ENCODE measurements at regions not wholly inside any gene's neighbourhood (a gene's known extent, or its start where the extent isn't known, plus 50 kb on each side); places are given as distances from the start of the nearest gene placed in this dataset.
"Not testable (repeated sequence)": the region's sequence is repeated elsewhere in the genome, so short reads cannot be mapped to it uniquely, and the experiment has no call there.

DNA sequence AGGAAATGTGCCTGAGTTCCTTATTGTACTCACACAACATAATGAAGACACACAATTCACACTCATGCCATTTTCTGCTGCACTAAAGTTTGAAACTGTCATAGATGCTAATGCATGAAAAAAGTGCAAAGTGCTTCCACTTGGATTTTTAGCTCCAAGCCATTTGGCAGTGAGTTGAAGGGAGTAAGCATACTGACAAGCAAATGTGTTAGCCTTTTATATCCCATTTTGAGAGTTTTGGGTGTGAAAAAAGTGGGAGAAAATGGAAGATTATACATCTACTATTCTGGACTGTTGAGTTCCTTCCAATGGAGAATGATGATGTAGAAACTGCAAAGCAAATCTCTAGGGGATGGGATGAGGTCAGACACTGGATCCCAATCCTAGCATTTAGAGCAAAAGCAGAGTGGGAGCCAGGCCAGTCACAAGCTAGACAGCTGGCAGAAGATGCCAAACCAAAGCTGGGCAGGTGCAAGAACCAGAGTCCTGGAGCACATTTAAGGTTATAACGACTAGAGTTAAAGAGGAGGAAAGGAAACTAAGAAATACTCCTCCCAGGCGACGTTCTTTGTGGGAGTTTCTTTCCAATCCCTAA is 216.8 kb downstream of the FBXO8 start:
- no peak for DNase-seq

DNA sequence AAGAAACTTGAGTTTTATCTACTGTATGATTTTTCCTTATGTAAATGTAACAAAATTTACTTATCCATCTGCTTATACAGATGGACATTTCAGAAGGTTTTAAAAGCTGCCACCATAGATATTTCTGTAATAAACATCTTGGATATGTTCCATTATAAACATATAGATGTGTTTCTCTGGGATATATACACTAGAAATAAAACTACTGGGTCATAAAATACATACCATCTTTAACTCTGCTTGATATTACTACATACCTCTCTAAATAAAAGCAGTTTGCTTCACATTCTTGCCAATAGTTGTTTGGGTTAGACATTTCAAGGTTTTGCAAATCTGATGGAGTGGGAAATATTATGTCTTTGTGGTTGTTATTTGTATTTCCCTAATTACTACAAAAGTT is 220.6 kb downstream of the FBXO8 start:
- no peak for DNase-seq

DNA sequence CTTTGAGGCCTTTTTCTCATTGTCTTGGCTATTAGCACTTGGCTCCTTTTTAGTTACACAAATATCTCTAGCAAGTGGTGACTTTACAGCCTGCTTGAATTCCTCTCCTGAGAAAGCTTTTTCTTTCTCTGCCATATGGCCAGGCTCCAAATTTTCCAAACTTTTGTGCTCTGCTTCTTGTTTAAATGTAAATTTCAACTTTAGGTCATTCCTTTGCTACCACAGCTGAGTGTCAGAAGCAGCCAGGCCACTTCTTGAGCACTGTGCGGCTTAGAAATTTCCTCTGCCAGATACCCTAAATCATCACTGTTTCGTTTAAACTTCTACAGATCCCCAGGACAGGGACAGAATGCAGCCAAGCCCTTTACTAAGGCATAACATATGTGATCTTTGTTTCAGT is 222.4 kb downstream of the FBXO8 start:
- DNase-seq = no peak

DNA sequence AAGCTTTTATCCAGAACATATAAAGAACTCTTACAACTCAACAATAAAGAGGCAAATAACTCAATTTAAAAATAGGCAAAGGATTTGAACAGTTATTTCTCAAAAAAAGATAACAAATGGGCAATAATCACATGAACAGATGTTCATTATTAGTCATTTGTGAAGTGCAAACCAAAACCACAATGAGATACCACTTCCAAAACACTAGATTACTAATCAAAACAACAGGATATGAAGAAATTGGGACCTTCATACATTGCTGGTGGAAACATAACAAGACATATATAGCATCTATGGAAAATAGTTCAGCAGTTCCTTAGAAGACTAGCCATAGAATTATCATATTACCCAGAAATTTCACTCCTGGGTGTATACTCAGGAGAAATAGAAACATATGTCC is 224.6 kb downstream of the FBXO8 start:
- no peak for DNase-seq

DNA sequence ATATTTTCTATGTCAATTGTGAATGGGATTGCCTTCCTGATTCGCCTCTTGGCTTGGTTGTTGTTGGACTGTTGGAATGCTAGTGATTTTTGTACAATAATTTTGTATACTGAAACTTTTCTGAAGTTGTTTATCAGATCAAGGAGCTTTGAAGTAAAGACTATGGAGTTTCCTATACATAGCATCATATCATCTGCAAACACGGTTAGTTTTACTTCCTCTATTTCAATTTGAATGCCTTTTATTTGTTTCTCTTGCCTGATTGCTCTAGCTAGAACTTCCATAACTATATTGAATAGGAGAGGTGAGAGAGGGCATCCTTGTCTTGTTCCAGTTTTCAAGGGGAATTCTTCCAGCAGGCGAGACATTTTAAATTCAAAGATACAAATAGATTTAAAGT is 226.5 kb downstream of the FBXO8 start:
- no peak for DNase-seq

DNA sequence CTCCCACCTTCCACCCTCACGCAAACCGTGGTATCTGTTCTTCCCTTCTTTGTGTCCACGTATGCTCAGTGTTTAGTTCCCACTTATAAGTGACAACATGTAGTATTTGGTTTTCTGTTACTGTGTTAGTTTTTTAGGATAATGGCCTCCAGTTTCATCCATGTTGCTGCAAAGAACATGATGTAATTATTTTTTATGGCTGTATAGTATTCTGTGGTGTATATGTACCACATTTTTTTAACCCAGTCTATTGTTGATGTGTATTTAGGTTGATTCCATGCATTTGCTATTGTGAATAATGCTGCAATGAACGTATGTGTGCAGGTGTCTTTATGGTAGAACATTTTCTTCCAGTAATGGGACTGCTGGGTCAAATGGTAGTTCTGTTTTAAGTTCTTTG is 228.1 kb downstream of the FBXO8 start:
- DNase-seq = no peak

DNA sequence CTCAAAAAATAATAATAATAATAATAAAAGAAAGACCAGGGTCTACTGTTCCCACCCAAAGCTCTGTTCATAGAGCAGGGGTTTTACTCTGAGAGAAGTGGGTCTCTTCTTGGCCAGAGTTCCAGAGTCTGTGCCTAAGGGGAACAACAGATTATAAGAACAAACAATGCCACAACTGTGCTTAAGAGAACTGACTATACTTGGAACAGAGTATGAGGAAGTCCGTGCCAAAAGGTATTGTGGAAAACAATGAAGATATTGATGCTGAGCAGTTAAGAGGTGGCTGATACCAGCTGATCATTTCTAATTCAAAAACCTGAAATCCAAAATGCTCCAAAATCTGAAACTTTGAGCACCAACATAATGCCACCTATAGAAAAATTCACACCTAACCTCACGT is 229.6 kb downstream of the FBXO8 start:
- no peak for DNase-seq

DNA sequence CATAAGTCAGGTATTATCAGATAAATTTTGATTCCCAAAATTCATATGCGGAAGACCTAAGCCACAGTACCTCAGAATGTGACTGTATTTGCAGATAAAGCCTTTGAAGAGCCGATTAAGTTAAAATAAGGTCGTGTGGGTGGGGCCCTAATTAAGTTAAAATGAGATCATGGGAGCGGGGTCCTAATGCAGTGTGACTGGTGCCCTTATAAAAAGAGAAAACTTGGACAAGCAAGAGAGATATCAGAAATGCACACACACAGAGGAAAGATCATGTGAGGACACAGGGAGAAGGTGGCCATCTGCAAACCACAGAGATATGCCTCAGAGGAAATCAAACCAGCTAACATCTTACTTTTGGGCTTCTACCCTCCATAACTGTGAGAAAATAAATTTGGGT is 236.1 kb downstream of the FBXO8 start:
- DNase-seq = no peak

DNA sequence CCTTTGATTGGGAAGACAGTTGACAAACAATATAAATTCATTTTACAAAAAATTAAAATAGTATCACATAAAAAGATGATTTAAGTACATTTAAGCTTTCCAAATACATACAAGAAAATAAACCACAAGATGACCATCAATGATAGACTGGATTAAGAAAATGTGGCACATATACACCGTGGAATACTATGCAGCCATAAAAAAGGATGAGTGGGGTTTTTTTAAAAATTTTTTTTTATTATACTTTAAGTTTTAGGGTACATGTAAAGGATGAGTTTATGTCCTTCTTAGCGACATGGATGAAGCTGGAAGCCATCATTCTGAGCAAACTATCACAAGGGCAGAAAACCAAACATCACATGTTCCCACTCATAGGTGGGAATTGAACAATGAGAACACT is 237.6 kb downstream of the FBXO8 start:
- DNase-seq = not testable (repeated sequence)

DNA sequence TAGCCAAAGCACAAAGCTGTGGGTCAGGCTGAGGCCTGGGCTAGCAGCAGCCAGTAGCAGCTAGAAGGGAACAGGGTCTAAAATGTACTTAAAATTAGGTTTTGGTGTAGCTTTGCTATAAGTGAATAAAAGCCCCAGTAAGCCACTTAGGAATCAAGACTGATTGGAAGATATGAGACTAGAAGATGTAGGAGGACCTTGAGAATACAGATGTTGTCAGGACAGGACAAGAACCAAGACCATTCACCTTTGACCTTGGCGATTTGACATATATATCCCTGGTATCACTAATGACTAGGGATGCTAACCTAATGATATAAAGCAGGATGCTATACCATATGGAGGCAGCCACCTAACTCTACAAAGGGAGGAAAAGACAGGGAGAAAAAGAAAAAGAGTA is 238.1 kb downstream of the FBXO8 start:
- DNase-seq = no peak

DNA sequence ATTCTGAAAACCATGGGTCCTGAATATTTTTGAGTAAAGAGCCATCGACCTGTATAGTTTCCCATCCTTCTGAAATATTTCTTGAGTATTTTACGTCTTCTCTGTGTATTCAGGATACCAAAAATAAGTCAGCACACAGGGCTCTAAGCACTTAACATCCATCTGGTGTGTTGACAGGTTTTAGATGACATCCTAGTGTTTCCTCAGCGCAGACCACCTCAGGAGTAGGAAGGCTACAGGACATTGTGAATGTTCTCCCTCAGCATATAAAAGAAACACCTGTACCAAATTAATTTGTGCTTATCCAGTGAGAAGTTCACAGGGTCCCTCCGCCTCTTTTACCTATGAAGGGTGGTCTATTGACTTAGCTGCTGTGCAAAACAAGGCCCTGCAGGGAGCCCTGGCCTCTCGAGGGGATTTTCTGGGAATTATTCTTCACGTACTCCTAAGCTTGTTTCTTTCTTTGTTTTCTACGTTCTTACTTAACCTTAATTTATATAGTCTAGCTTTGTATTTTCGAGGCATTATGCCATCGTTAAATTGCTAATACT is 241.8 kb downstream of the FBXO8 start:
- no peak for DNase-seq

DNA sequence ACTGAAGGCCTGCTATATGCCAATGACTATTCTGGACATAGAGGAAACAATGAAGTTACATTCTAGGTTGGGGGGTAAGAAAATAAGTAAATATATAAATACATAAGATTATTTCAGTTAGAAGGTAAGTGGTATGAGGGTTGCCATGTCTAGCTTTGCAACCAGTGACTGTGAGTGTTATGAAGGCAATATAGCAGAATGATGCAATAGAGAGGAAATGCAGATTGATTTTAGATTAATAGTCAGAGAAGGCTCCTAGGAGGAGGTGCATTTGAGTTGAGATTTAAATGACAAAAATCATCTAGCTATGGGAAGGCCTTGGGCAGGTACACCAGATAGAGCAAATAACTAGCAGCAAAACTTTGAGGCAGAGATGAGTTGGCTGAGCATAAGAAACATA is 243.2 kb downstream of the FBXO8 start:
- DNase-seq = no peak

DNA sequence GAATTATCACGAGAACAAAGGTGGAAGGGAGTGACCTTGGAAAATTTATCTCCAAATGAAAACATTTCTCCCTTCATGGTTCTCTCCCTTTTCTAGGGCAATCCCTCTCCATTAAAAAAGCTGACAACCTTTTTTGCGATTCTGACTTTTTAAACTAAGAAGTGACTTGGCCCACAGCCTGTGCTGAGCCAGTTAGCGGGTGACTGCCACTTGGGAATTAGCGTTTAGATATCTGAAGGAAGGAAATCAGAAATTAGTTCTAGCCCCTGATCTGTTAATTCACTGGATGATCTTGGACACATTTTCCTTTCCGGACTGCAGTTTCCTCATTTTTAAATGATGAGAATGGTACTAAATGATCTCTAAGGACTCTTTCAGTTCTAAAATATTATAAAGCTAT is 245.0 kb downstream of the FBXO8 start:
- no peak for DNase-seq

DNA sequence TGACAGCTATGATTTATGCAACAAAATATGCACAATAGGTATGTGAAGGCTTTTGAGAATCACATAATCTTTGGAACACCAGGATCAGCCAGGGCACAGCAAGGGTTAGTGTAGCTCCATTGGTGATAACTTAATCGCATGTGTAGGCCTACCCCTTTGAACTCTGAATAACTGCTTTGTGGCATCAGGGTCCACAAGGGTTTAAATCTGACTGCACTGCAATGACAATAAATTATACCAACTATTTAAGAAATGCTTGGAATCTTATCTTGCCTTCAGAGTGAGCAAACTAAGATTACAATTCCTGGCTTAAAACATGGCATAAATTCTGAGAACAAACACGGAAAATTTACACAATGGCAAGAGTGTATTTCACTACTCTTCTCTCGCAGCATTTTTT is 245.8 kb downstream of the FBXO8 start:
- no peak for DNase-seq

DNA sequence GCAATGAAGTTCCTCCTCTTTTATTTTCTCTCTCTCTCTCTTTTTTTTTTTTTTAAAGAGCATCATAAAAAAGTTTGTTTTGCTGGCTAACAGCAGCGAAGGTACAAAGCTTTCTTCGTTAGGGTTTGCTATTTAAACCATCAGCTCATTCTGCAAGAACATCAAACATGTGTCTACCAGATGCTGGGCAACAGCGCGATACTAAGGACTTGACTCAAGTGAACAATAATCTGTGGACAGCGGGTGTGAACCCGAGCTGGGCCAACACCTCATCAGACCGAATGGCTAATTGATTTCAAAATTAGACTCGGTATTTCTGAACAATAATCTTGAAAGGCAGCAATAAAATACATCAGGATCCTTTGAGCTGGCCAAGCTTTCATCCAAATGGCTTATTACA is 246.4 kb downstream of the FBXO8 start:
- DNase-seq = no peak

DNA sequence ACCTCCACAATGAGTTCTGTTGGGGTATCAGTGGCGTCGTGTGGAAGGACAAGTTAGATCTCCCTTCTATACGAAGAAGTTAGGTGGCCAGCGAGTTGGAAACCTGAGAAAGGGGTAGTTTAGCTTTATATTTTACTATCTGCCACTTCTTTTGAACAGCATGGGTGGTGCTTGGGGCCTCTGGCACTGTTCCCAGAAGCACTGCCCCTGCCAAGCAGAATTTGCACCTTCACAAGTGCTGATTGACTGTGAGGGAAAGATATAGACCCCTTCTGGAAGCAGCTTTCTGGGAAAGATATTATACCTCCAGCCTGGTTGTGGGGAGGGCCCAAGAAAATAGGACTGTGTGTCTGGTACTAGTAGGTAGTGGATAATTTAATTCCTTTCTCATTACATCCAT is 246.9 kb downstream of the FBXO8 start:
- DNase-seq = no peak

DNA sequence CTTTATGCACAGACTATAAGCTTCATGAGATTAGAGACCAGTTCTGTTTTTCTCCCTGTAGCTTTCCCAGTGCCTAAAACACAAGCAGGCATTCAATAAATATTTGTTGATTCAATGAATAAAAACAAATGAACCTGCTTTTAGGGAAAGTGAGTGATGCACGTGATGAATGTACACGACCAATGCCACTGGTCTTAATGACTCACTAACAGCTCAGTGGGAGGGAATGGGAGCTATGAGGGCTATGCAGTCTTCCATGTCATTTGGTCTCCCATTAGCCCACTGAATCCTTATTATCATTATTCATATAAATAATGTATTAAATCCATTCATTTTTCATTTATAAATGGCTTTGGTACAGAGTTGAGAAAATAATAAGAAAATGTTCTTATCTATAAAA is 247.4 kb downstream of the FBXO8 start:
- DNase-seq = no peak

DNA sequence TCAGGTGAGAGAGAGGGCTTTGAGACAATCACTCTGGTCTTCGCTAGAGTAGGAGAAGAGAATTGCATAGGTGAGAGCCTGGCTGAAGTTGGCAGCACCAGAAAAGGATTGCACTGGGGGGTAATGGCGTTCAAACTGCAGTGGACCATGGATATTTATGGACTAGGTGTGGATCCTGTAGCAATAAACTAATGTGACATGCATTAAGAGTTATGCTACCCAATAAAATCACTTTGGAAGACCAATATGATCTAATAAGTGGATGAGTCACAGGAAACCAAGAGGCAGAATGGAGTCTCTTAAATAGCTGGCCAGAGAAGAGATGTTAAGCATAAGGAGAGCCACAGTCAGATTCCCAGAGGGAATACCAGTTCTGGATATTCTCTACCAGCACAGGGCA is 259.8 kb downstream of the FBXO8 start:
- DNase-seq = no peak

DNA sequence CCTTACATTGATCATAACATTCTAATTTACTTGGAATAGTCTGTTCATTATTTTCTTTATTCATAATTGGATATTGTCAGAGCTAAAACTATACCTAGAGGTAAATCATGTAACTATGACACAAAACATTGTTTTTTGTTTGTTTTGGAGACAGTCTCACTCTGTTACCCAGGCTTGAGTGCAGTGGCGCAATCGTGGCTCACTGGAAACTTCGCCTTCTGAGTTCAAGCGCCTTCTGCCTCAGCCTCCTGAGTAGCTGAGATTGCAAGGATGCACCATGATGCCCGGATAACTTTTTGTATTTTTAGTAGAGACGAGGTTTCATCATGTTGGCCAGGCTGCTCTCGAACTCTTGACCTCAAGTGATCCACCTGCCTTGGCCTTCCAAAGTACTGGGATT is 265.2 kb downstream of the FBXO8 start:
- DNase-seq = no peak

DNA sequence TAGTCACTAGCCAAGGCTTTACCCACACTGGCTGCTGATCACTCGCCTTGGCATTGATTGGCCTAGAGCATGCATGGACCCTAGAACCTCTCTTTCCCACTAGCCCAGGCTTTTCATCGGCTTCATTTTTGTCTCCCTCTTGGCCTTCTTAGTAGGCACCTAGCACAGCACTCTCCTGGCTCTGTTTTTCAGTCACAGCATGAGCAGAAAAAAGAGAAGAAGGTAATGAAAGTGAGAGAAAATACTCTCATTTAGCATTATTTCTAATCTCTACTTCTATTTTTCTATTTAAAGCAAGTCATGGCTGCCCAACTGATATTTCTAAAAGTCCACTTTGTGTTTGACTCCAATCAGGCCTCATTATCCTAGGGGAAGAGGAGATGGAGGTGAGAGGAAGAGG is 267.2 kb downstream of the FBXO8 start:
- no peak for DNase-seq

DNA sequence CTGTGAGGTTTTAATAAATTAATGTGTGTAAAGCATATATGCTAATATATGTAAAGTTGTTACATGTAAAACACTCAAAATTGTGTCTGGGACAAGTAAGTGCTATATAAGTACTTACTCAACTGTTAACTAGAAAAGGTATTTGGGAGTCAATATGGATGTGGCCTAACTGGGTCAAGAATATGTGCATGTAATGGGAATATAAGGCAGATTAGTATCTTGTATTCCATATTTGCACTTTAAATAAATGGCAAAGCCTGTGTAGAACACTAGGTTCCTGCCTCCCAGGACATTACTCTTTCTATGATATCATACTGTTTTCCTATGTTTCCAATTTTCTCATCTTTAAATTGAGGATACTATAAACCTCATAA is 270.6 kb downstream of the FBXO8 start:
- no peak for DNase-seq

DNA sequence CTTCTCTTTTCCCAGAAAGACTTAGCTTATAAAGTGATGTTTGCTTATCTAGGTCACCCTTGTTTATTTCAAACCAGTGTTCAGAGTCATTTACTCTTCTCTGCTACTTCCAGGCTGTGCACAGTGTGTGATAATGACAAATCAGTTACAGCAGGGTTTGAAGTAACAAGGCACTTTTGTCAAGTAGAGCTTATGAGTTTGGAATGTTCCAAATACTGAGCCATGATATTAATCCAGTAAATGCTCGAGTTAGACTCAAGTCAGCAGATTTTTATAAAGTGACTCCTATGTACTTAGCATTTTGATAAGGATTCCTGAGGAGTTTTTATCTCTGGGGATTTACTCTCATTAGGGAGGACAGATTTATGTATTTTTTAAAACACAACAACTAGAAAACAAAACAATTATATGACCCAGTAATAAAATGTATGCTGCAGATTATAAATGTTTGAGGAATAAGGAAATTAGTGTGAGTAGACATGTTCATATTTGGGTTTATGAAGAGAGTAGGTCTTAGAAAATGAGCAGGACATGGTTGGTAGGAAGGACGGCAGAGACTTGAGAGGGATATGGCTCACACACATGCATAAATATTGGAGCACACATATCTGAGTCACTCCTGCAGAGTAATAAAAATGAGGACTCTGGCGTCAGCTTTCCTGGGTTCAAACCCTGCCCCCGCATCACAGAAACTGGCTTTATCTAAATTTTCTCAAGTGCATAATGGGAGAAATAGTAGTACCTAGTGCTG is 271.2 kb downstream of the FBXO8 start:
- no peak for DNase-seq

DNA sequence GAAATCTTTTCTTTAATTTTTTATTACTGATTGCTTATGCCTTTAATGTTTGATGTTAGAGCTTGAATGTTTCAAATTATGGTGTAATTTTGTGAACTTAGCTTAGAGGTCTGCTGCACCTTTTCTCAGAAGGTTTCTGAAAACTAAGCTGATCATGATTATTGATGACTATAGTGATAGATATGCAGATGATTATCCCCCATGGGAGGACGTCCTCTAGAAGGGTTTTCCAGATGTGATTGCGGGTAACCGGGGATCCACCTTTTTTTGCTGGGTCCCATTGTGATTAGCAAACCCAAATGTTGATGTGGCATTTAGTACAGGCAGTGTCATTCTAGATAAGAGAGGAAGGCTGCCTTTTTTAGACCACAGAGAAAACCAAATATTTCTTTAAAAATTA is 272.9 kb downstream of the FBXO8 start:
- DNase-seq = no peak

DNA sequence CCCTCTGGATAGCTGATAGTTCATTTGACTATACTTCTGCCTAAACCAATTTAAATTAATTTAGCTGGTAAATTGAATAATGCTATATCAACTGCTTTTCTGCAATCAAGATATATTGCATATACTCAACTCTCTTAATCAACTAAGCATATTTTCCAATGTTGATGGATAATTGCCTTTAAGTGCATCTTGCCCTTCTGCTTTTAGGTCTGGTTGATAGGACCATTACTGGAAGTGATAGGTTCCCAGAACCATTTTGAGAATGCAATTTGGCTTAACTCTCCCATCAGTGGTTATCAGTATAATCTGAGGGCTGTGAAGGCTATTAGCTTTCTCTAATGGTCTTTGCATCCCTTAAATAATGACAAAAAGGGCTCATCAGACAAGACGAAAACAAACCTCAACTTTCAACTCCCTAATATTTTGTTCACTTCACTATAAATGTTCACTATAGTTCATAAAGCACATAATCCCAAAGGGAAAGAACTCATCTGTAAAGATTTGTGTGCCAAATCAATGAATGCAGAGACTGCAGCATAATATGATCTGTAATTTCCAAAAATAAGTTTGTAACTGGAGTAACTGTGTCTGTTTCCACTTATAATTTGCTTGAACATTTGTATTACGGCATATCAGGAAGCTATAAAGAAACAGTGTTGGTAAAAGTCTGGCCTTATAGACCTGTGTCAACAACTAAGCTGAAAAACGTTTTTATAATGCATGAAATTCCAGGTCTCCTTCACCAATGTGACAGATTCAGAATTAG is 273.6 kb downstream of the FBXO8 start:
- no peak for DNase-seq

All from NCI-H526 (cell line).